HCT116 (cell line): ENCODE measurements at regions not wholly inside any gene's neighbourhood (a gene's known extent, or its start where the extent isn't known, plus 50 kb on each side); places are given as distances from the start of the nearest gene placed in this dataset.

Experiments
- CTCF ChIP-seq, 3 experiments: fragments of 200-600 bp in 1 of 3; sonication (generic) in 1 of 3; IDR thresholded peaks in 2 of 3; conservative IDR thresholded peaks in 1 of 3; 2 replicates each; pipeline ENCODE4 v1.5.1; 2012 to 2017; ENCODE audit warnings: low read depth in 2 of 3, low read length in 2 of 3, antibody characterized with exemption in 1 of 3, borderline replicate concordance in 1 of 3, control low read depth in 1 of 3, mild to moderate bottlenecking in 1 of 3, mixed read lengths in 1 of 3, mixed run types in 1 of 3, moderate library complexity in 1 of 3; ENCODE audit not compliant: insufficient read depth in 1 of 3
- EGR1 ChIP-seq: IDR thresholded peaks from 2 replicates; pipeline ENCODE4 v1.6.1; 2012; ENCODE audit warnings: low read depth
- JUND ChIP-seq: IDR thresholded peaks from 2 replicates; pipeline ENCODE4 v1.6.1; 2012
- POLR2A ChIP-seq: IDR thresholded peaks from 2 replicates; pipeline ENCODE4 v1.7.0; 2011; ENCODE audit warnings: borderline replicate concordance; ENCODE audit not compliant: insufficient read depth, insufficient read length; ENCODE audit errors: extremely low read depth
- POLR2AphosphoS5 ChIP-seq: IDR thresholded peaks from 2 replicates; pipeline ENCODE4 v1.6.1; 2011; ENCODE audit warnings: mild to moderate bottlenecking, low read depth, low read length, moderate library complexity
- RAD21 ChIP-seq: IDR thresholded peaks from 2 replicates; pipeline ENCODE4 v1.6.1; 2012; ENCODE audit warnings: low read depth, mild to moderate bottlenecking
- TF ChIP-seq, protein P1 (sequence below): IDR thresholded peaks from 2 replicates; pipeline ENCODE4 v1.6.1; 2012
- TF ChIP-seq, protein P2 (sequence below): IDR thresholded peaks from 2 replicates; pipeline ENCODE4 v1.6.1; 2012; ENCODE audit warnings: low read depth

GRCh38 chr5:120152931-120153330, 311.2 kb upstream of the PRR16 start:
- no peak for TF ChIP-seq CTCF (IDR thresholded peaks at IDR 0.05 in 2 of 3, conservative IDR thresholded peaks at IDR 0.05 in 1 of 3; ENCODE audit: borderline replicate concordance in 1 of 3, insufficient read depth in 1 of 3, low read depth in 2 of 3, low read length in 2 of 3)
- no peak for TF ChIP-seq POLR2A
- TF ChIP-seq JUND = no peak
- no peak for TF ChIP-seq POLR2AphosphoS5
- TF ChIP-seq, protein P1, sequence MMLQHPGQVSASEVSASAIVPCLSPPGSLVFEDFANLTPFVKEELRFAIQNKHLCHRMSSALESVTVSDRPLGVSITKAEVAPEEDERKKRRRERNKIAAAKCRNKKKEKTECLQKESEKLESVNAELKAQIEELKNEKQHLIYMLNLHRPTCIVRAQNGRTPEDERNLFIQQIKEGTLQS = no peak
- no peak for TF ChIP-seq RAD21
- TF ChIP-seq, protein P2, sequence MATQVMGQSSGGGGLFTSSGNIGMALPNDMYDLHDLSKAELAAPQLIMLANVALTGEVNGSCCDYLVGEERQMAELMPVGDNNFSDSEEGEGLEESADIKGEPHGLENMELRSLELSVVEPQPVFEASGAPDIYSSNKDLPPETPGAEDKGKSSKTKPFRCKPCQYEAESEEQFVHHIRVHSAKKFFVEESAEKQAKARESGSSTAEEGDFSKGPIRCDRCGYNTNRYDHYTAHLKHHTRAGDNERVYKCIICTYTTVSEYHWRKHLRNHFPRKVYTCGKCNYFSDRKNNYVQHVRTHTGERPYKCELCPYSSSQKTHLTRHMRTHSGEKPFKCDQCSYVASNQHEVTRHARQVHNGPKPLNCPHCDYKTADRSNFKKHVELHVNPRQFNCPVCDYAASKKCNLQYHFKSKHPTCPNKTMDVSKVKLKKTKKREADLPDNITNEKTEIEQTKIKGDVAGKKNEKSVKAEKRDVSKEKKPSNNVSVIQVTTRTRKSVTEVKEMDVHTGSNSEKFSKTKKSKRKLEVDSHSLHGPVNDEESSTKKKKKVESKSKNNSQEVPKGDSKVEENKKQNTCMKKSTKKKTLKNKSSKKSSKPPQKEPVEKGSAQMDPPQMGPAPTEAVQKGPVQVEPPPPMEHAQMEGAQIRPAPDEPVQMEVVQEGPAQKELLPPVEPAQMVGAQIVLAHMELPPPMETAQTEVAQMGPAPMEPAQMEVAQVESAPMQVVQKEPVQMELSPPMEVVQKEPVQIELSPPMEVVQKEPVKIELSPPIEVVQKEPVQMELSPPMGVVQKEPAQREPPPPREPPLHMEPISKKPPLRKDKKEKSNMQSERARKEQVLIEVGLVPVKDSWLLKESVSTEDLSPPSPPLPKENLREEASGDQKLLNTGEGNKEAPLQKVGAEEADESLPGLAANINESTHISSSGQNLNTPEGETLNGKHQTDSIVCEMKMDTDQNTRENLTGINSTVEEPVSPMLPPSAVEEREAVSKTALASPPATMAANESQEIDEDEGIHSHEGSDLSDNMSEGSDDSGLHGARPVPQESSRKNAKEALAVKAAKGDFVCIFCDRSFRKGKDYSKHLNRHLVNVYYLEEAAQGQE = no peak
- no peak for TF ChIP-seq EGR1
